Stimulated activated CD4-positive, alpha-beta T cell treated with anti-CD3 and anti-CD28 coated beads, Interleukin-1b, Interleukin-23, amount 100 ng/mL, for 4 hours (primary cell): ENCODE measurements at regions not wholly inside any gene's neighbourhood (a gene's known extent, or its start where the extent isn't known, plus 50 kb on each side); places are given as distances from the start of the nearest gene placed in this dataset.

ENCODE experiments used
- DNase-seq, 2 donors: peaks; one replicate each; pipeline ENCODE4 v3.0.0-alpha.2; 2020; ENCODE audit warnings: low read depth in 2 of 2

DNA sequence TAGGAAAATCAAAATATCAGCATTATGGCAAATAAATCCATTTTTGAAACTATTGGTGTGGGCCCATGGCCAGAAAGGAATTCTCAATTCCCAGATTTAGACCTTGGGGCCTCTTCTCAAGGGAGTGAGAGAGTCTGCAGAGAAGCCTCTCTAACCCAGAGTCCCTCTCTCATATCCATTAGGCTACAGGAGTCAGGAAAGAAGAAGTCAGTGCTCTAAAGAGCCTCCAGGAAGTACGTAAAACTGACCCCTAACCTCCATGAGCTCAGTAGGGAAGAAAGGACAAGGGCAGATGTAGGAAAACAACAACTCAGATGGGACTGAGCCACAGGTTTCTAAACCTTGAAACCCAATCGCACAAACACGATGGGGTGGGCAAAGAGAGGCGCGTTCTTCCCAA is 479.9 kb upstream of the TNP1 start:
- DNase-seq: no peak

DNA sequence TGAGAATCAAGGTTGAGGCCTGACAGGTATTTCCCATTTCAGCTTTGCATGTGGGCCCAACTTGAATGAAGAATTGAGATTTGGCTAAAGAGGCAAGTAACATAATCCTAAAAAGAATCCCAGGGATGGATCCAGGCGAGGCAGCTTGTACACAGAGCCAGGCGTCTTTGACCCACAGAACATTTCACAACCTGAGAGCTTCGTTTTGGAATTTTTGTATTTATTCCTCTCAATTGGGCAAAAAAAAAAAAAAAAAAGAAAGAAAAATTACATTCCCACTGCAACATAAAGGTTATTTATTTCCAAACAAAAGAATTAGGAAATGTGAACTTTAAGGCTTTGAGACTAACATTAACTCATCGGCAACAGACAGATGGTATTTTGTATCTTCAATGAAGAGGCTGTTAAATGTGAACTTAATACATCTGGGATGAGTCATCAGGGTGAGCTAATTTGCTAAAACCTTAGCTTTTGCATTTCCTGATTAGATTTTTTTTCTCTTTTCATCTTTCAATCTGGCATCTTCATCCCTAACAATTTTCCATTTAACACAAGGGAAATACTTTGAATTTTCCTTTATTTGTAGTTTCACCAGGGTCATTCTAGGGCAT is 478.5 kb upstream of the TNP1 start:
- DNase-seq: no peak

DNA sequence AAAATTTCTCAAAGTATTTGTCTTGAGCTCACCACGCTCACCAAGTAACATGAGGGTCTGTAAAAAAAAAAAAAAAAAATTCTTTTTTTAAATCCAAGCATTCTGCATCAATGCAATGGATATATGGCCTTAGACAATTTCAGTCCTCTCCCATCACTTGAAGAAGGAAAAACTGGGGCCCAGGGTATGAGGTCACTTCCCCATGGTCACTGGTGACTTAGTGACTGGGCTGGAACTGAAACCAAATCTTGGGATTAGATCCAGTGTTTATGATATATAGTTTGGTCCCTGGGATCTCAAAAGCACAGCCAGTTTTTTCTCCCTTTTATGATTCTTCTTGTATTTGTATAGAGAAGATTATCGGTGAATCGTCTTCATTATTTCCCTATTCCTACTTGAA is 477.9 kb upstream of the TNP1 start:
- no peak for DNase-seq

DNA sequence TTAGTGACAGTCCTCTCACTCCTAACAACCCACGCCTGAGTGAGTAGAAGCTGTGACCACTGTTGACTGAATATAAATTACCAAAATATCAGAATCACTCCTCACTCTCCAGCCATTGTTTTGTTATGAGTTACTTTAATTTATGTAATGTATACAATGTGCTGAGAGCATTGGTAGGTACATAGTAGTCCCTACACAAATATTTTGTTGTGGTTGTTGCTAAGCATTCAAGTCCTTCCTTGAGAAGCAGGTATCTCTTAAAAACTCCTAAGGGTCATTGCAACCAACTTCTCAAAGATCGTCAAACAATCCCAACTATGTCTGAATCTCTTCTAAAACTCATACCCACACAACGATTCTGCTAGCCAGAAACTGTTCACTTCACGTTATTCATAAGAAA is 476.8 kb upstream of the TNP1 start:
- DNase-seq: no peak

DNA sequence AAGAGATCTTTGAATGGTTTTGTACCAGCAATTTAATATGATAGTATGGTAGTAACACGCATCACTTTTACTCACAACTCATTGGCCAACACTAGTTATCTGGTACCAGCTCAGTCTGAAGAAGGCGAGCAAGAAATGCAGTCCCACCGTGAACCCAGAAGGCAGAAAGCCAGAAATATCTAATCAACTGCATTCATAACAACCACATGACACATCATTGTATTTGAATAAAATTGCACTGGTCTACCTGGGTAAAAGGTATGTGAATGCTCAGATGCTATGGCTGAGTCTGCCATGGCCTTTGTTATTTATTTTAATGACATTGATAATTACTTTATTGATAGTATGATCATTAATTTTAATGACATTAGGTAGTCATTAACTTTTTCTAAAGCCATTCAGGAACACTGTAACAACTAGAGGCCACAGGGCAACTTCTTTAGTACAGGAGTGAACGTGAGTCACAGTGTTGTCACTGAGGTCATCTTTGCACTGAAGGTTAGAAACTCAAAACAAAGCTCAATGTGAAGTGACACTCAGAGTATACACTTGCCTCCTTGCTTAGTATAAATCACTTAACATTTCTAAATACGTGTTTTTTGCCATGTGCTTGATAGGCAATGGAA is 475.6 kb upstream of the TNP1 start:
- DNase-seq: no peak

DNA sequence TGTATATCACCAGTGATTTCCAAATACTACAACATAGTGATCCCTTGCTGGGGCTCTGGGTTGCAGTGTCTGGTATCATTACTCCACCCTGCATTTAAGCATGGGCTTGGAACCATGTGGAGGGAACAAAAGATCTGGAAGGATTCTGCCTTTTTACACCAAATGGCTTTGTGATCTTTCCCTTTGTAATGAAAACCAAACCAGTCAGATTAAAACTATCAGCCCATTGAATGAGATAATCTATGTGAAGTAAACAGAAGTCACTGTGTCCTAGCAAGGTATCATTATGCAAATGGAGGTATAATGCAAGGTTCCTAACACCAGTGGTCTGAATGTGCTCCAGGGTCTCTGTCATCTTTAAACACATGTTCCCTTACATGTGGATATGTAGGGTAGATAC is 474.7 kb upstream of the TNP1 start:
- DNase-seq: no peak

DNA sequence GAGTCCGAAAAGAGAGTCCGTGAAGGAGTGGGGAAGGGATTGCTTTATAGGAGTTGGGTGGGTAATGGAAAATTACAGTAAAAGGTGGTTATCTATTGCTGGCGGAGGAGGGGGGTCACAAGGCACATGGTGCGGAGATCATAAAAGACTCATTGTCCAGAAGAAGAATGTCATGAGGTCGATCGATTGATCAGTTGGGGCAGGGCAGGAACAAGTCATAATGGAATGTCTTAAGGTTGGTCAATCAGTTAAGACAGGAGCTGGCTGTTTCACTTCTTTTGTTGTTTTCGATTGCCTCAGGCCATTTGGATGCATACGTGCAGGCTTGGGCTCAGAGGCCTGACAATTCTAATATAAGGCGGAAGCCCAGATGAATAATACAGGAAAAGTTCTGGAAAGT is 473.0 kb upstream of the TNP1 start:
- DNase-seq: no peak

DNA sequence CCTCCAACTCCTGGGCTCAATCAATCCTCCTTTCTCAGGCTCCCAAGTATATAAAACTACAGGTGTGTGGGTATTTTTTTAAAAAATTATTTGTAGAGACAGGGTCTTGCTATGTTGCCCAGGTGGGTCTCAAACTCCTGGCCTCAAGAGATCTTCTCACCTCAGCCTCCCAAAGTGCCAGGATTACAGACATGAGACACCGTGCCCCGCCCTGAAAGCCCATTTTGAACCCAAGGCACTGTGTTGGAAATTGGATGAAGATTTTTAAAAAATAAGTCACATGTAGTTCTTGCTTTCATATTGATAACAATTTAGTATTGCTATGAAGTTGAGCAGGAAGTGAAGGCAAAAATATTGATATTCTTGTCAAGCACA is 472.5 kb upstream of the TNP1 start:
- DNase-seq: no peak

DNA sequence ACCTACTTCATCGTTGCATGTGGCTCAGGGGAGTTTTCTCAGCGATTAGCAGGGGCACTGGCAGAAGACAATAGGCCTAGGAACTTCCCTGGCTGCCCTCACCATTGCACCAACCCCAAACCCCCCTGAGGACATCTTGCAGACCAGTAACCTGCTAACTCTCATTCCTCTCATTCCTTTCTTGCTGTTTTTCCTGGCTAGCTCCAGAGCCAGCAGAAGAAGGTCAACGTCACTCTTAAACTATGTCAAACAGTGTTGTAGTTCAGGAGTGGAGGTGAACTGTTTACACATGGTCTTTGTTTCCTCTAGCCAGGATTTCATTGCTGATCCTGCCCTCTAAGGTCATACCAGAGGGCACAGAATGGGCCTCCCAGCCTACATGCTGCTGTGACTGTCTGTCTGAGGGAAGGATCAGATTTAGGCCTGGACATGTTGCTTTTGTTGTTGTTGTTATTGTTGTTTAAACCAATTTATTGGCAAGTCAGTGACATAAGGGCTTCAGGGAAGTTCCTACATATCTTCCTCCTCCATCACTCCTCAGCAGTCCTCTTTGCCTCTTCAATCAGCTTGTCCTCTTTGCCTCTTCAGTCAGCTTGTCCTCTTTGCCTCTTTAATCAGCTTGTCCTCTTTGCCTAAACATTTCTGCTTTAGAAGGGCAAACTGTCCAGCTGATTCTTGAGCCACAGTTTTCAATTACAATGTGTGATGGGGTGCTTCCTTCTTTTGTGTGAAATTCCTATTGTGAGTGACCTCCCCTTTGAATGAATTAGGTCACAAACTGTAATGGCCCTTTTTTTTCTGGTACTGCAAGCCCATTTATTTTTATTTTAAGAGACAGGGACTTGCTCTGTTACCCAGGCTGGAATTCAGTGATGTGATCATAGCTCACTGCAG is 471.9 kb upstream of the TNP1 start:
- no peak for DNase-seq

DNA sequence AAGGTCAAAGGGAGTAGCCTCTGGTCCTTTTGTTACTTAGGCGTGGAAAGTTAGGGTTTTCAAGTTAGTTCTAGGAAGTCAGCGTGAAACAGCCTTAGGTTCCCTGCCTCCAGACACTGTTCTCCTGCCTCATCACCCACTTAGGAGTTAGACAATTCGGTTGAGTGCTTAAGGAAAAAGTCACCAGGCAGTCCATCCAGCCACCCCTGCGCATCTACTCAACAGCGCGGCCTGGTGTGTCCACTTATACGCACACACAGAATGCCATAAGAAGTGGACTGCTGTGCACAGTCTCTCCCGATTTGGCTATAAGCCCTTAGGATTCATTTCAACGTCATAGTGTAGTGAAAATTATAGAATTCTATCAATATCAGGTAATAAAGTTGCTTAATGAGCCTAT is 470.8 kb upstream of the TNP1 start:
- DNase-seq: no peak

DNA sequence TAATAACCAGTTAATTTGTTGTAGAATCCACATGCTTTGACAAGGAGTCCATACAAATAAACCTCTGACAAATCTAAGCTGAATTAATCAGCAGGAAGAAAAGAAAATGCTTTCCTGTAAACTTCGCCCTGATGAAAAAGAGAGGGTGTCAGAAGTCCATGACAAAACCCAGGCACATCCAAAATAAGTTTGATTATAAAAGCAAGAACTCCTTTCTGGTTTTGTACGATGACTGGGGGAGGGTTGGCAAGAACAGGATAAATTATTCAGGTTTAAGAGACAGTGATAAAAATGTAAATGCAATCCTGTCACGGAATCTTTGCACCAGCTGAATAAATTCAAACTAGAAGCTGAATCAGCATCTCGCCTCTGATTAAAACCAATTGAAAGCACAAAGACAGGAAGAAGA is 469.2 kb upstream of the TNP1 start:
- no peak for DNase-seq

DNA sequence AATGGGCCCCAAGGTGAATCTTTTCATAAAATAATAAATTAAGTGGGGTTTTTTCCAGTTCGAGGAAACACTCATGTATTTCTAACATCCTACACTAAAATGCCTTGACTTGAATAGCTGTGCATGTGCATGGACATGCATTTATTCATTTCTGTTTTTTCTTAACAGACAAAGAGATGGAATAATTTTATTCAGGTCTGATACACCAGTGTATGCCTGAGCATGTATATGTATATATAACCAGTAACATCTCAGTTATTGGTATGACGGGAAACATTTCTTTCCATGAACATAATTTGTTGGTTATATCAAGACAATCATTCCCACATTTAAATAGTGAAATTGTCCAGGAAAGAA is 468.7 kb upstream of the TNP1 start:
- DNase-seq: no peak

DNA sequence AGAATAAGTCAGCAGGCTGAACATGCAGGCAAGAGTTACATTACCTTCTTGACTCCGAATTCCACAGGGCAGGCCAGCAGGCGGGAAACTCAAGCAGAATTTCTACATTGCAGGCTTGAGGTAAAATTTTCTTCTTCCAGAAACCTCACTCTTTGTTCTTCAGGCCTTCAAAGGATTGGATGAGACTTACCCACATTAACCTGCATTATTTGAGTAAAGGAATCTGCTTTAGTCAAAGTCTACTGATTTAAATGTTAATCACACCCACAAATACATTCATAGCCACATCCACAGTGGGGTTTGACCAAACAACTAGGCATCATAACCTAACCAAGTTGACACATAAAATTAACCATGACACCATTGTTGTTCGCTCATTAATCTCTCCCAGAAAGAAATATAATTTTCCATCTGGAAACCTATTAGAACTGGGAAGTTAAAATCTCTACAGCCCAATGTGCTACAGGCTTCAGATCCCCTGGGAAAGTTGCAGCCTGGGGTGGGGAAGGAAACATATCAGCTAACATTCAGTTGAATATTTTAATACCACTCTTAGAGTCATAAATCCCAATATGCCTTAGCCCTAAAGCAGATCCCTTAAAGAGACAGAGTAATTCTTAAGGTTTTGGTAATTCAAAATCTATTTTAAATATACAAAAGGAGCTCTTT is 468.2 kb upstream of the TNP1 start:
- no peak for DNase-seq

DNA sequence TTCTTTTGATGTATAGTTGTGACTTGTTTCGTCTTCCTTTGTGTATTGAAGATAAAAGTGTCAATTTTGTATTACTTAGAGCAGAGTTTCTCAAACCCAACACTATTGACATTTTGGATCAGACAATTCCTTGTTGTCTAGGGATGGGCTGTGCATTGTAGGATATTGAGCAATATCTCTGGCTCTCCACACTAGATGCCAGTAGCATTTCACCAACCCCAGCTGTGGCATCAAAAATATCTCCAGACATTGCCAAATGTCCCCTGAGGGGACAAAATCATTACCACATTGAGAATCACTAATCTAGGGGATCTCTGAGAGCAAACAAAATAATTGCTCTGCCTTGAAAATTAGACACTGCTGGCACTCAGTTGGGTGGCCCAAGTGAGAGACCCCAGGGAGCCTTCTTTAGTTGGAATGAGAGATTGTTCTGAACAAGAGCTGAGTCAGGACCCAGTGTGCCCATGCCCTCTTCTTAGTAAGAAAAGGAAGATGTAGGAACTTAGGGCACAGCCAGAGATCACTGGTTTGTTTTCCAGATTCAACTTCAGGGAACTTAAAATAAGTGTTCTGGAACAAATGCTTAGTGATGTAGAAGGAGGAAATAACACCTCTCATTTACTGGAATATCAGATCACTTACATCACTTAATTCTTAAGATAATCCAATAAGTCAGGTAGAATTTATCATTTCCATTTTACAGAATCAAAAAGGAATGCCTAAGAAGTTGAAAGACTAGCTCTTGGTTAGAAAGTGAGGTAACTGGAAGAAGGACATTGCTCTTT is 466.6 kb upstream of the TNP1 start:
- no peak for DNase-seq

DNA sequence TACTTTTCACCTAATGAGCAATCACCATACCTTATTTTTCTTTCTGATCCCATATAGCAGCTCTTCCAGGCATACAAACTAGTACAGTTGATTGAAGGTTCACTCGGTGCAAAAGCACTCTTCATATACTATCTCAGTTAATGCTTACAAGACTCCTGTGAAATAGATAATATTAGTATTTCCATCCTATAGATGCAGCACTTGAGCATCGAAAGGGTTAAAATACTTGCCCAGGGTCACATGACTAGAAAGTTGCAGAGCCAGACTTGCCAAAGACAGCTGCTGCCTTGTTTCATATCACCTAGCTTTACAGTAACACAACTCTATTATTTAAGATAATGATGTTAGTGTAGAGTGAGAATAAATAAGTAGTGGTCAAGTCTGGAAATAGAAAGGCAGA is 466.0 kb upstream of the TNP1 start:
- no peak for DNase-seq

DNA sequence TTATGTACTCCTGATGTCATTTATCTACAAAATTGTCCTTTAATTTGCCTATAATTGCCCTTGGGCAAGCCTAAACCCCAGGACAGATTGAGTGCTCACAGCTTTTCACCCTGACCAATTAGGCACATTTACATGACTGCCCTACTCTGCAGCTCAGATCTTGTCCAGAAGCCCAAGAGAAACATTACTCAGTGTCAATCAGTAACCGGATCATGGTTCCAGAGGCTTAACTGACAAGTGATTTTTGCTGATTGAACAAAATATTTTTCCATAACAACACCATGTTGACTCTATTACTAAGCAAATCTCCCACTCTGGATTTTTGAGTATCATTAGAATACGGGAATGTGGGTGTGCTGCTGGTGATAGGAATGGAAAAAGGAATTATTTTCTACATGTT is 465.4 kb upstream of the TNP1 start:
- DNase-seq: no peak

DNA sequence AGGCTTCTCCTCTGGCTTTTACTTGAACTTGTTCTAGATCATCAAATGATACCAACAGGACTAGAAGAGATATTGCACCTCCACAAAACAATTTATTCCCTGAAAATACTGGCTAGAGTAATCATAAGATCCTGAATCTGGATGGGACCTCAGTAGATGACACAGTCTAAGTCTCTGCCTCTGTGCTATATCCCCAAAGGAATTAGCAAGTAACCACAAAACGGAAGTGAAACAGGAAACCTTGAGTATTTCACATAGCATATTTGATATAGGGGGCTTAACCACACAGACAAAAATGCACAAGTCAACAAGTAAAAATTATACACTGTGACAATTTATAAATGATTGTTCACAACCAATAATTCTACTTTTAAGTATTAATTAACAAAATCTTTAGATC is 456.9 kb upstream of the TNP1 start:
- no peak for DNase-seq

DNA sequence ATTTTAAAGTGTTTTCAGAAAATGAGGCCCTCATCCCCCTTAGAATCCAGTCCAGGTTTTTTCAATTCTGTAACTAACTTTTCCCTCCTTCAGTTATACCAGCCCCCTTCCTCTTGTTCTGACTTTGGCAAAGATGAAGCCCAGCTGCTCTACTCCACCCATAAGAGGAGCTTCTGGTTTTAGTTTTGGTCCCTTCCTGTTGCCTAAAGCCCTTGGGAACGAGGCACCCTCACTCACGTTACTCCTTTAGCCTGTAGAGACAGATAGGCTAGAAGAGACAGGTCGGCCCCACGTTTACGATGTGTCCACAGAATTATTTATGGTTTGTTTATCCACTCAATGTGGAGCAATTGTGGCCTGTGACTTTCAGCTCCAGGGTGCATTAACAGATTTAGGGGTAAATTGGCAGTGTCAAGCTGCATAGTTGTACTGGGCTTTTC is 454.2 kb upstream of the TNP1 start:
- DNase-seq: no peak

DNA sequence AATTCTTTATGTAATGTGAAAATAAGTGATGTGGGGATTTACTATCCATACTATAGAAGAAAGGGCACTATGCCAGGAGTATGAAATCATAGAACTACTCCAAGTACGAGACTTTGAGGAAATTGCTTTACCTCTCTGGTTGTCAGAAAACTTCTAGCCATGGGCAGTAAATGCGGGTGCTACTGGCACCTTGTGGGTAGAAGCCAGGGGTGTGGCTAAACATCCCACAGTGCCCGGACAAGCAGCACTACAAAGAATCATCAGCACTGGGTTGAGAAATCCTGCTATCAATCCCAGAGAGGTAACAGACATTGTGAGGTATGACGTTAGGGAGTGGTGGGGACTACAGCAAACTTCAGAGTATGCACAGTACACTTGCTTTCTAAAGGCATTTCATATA is 453.5 kb upstream of the TNP1 start:
- DNase-seq: no peak

DNA sequence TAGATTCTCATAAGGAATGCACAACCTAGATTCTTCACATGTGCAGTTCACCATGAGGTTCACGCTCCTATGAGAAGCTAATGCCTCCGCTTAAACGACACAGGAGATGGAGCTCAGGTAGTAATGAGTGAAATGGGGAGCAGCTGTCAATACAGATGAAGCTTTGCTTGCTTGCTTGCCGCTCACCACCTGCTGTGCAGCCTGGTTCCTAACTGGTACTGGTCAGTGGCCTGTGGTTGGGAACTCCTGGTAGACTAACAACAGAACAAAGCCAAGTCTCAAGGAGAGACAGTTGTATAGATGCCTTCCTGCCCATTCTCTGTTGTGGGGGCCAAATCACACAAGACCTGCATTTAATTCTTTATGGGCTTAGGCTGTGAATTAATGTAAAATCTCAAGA is 449.2 kb upstream of the TNP1 start:
- DNase-seq: no peak

DNA sequence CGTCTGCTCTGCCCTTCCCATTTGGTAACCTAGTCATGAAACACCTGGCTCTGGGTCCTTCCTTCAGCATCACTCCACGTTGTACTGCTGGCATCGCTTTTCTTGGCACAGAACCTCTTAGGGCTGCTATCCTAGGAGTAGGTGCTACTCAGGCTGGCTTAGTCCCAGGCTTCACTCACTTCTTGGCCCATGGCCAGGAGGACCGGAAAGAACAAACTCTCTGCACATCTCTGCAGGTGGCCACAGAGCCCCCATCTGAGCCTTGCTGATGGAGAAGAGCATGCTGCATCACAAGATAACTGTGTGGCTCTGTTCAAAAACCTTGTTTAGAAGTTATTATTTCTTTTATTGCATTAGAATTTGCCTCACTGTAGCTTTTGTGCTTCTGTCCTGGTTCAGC is 447.2 kb upstream of the TNP1 start:
- DNase-seq: no peak

DNA sequence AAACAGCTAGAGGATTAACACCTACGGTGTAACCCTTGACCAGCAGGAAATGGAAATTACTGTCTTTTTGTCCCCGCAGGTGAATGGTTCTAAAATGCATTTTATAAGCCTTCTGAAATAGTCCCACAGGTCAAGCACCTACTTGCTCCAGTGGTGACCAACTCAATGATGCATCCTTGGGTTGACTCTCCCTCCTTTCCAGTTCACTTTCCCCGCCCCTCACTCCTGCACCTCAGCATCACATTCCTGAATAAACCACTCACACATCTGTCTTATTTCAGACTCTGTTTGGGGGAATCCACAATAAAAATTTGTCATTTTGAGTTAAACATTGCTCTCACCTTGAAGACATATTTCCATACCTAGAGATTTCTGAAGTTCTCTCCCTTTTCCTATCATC is 446.0 kb upstream of the TNP1 start:
- no peak for DNase-seq
